ENCODE measurements at regions not wholly inside any gene's neighbourhood (a gene's known extent, or its start where the extent isn't known, plus 50 kb on each side); places are given as distances from the start of the nearest gene placed in this dataset.

GRCh38 chr1:222275001-222275728 lies 272.7 kb downstream of the HHIPL2 start:
- no peak overlapping the region for H3K27ac ChIP-seq
- TF ChIP-seq ZFX (IDR thresholded peaks at IDR 0.05) (no peak), CTCF (conservative IDR thresholded peaks at IDR 0.05) (no peak)

GRCh38 chr1:222266223-222267196 lies 281.4 kb downstream of the HHIPL2 start:
- TF ChIP-seq CTCF (conservative IDR thresholded peaks at IDR 0.05) (no peak), ZFX (IDR thresholded peaks at IDR 0.05) (no peak)
- no peak overlapping the region for H3K27ac ChIP-seq

- H3K27ac ChIP-seq: no peak overlapping the region
- TF ChIP-seq ZFX (IDR thresholded peaks at IDR 0.05): no peak
- no peak for TF ChIP-seq CTCF (conservative IDR thresholded peaks at IDR 0.05)
Measured at GRCh38 chr1:222263791-222264190, 284.1 kb downstream of the HHIPL2 start.

DNA sequence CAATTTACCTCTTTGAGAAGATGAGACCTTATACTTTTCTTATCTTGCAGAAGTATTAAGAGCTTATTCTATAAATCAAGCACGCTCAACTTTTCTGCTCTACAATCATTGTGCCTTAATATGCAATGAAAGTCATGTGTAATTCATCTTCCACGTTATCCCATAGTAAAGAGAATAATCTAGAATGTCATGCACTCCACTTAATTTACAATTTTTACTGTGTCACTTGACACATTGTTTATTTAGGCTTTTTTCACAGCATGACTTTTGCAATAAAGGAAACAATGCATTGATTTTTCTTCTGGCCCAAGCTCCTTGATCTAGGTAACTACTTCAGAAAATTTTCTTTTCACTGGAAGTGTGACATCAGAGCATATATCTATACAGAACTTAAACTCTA lies 290.9 kb downstream of the HHIPL2 start:
- TF ChIP-seq CTCF (conservative IDR thresholded peaks at IDR 0.05) (no peak), ZFX (IDR thresholded peaks at IDR 0.05) (no peak)
- no peak overlapping the region for H3K27ac ChIP-seq

GRCh38 chr1:222256058-222256457 lies 291.8 kb downstream of the HHIPL2 start:
- TF ChIP-seq ZFX (IDR thresholded peaks at IDR 0.05) (no peak), CTCF (conservative IDR thresholded peaks at IDR 0.05) (no peak)
- no peak overlapping the region for H3K27ac ChIP-seq

DNA sequence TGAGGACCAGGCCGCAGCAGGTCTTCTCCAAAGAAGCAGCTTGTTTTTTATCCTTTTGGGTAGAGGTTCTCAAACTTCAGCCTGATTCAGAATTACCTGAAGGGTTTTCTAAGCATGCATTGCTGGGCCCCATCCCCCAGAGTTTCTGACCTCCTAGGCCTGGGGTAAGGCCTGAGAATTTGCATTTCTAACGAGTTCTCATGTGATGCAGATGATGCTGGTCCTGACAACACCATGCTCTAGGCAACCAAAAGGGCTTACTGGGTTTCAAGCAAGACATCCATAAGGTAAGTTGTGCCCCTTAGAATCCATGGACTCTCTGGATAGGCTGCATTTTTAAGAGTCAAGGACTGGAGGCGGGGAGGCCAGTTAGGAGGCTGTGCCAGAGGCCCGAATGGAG lies 295.1 kb downstream of the HHIPL2 start:
- no peak for TF ChIP-seq CTCF (conservative IDR thresholded peaks at IDR 0.05)
- no peak for TF ChIP-seq ZFX (IDR thresholded peaks at IDR 0.05)
- no peak overlapping the region for H3K27ac ChIP-seq

DNA sequence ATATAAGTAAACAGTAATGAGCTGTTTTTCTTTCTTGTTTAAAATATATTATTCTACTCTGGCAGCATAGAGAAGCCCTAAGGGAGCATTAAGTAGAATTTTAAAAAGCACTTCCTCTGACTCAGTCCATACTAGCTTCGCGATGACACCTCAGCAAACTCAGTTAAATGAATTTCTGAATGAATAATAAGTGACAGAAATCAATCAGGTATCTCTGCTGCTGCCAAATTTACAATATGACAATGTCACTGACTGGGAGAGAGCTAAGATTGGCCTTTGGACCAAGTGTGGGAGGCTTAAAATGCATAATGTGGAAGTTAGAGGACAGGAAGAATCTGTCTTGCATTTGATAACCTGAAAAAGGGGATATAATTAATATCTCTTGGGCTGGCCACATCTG lies 296.1 kb downstream of the HHIPL2 start:
- no peak overlapping the region for H3K27ac ChIP-seq
- TF ChIP-seq CTCF (conservative IDR thresholded peaks at IDR 0.05): no peak
- no peak for TF ChIP-seq ZFX (IDR thresholded peaks at IDR 0.05)

All from C4-2B (cell line).